Neutrophil (primary cell): ENCODE measurements at regions not wholly inside any gene's neighbourhood (a gene's known extent, or its start where the extent isn't known, plus 50 kb on each side); places are given as distances from the start of the nearest gene placed in this dataset.
"Not testable (repeated sequence)": the region's sequence is repeated elsewhere in the genome, so short reads cannot be mapped to it uniquely, and the experiment has no call there.

Source experiments
- H3K27ac ChIP-seq: fragments of 200-600 bp; sonication (generic); 2 replicates; pipeline ENCODE4 v1.5.1; 2016; ENCODE audit warnings: mild to moderate bottlenecking, moderate library complexity
- H3K27me3 ChIP-seq: fragments of 200-600 bp; sonication (generic); 2 replicates; pipeline ENCODE4 v1.6.0; 2016; ENCODE audit warnings: mild to moderate bottlenecking
- H3K36me3 ChIP-seq: fragments of 200-600 bp; sonication (generic); 2 replicates; pipeline ENCODE4 v1.5.1; 2017
- H3K4me1 ChIP-seq, 2 experiments: fragments of 200-600 bp in 1 of 2; sonication (generic) in 1 of 2; 1 replicate in 1 of 2; 2 replicates in 1 of 2; pipeline versions ENCODE4 v1.5.1 to v1.6.1; 2013 to 2016; ENCODE audit warnings: low read depth in 1 of 2, low read length in 1 of 2, mild to moderate bottlenecking in 1 of 2, moderate library complexity in 1 of 2; ENCODE audit not compliant: control insufficient read depth in 1 of 2, insufficient read depth in 1 of 2
- H3K4me3 ChIP-seq, 2 experiments: fragments of 200-600 bp in 1 of 2; sonication (generic) in 1 of 2; 1 replicate in 1 of 2; 2 replicates in 1 of 2; pipeline ENCODE4 v1.5.1; 2013 to 2016; ENCODE audit warnings: low read depth in 1 of 2, low read length in 1 of 2, mild to moderate bottlenecking in 1 of 2, moderate library complexity in 1 of 2
- H3K9me3 ChIP-seq: fragments of 200-600 bp; sonication (generic); 2 replicates; pipeline ENCODE4 v1.5.1; 2016
- TF ChIP-seq, protein P1 (sequence below): fragments of 200-600 bp; sonication (generic); IDR thresholded peaks from 2 replicates; pipeline ENCODE4 v1.5.1; 2016; ENCODE audit warnings: antibody characterized with exemption

DNA sequence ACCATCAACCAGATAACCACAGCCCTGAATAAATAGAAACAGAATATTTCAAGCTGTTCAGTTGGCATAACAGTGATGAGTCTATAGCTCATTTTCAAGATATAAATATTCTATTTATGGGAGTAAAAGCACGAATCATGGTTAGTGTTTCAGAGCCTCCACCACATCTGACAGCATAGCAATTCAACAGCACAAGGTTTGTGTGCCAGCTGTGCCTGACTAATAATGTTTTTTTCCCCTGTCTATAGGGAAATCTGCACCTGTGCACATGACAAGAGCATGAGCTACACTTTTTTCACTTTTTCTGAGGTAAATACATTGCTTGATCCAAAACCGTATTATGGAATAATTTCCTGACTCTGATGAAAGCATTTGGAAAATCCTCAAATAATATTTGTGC lies 251.3 kb downstream of the RPIA start:
- Histone ChIP-seq H3K9me3 (no peaks in the 10 kb centered on the region), H3K27me3 (no peaks in the 10 kb centered on the region), H3K27ac (no peak overlapping the region), H3K36me3 (no peaks in the 10 kb centered on the region), H3K4me3 (no peak overlapping the region), H3K4me1 (no peaks in the 10 kb centered on the region)
- TF ChIP-seq, protein P1, sequence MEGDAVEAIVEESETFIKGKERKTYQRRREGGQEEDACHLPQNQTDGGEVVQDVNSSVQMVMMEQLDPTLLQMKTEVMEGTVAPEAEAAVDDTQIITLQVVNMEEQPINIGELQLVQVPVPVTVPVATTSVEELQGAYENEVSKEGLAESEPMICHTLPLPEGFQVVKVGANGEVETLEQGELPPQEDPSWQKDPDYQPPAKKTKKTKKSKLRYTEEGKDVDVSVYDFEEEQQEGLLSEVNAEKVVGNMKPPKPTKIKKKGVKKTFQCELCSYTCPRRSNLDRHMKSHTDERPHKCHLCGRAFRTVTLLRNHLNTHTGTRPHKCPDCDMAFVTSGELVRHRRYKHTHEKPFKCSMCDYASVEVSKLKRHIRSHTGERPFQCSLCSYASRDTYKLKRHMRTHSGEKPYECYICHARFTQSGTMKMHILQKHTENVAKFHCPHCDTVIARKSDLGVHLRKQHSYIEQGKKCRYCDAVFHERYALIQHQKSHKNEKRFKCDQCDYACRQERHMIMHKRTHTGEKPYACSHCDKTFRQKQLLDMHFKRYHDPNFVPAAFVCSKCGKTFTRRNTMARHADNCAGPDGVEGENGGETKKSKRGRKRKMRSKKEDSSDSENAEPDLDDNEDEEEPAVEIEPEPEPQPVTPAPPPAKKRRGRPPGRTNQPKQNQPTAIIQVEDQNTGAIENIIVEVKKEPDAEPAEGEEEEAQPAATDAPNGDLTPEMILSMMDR: no peak

DNA sequence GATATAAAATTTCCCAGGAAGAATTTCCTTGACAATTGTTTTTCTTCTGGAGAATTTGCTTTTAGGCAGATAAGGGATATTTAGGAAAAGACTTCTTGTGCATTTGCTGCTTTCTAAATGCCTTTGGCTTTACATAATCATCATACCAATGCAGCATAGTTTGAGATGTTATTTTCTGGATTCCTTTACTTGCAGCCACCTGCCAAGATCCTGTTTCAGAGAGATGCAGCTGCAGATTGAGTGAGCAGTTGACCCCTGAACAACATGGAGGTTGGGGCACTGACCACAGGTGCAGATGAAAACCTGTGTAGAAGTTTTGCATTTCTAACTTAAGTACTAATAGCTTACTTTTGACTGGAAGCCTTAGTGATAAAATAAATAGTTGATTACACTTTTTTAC lies 257.9 kb downstream of the RPIA start:
- H3K27ac ChIP-seq: no peak overlapping the region
- H3K4me3 ChIP-seq: no peak overlapping the region
- no peaks in the 10 kb centered on the region for H3K9me3 ChIP-seq
- TF ChIP-seq, protein P1: no peak
- peaks cover 4% of the 10 kb centered on the region for H3K27me3 ChIP-seq
- no peaks in the 10 kb centered on the region for H3K4me1 ChIP-seq
- H3K36me3 ChIP-seq: no peaks in the 10 kb centered on the region

DNA sequence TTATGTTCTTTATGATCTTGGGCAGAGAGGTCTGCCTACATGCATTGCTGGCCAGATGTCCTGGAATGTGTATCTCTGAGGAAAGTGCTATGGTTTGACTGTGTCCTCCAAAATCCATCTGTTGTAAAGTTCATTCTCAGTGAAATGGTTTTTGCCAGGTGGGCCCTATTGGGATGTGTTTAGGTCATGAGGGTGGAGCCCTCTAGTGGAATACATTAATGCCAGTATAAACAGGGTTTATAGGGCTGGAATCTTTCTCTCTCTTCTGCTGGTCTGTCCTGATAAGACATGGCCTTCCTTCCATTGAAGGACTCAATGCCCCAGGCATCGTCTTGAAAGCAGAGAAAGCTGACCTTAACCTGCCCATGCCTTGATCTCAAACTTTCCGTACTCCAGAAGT lies 258.5 kb downstream of the RPIA start:
- TF ChIP-seq, protein P1: no peak
- Histone ChIP-seq H3K36me3 (no peaks in the 10 kb centered on the region), H3K27ac (no peak overlapping the region), H3K27me3 (peaks cover 4% of the 10 kb centered on the region), H3K4me1 (no peaks in the 10 kb centered on the region), H3K4me3 (no peak overlapping the region), H3K9me3 (no peaks in the 10 kb centered on the region)

DNA sequence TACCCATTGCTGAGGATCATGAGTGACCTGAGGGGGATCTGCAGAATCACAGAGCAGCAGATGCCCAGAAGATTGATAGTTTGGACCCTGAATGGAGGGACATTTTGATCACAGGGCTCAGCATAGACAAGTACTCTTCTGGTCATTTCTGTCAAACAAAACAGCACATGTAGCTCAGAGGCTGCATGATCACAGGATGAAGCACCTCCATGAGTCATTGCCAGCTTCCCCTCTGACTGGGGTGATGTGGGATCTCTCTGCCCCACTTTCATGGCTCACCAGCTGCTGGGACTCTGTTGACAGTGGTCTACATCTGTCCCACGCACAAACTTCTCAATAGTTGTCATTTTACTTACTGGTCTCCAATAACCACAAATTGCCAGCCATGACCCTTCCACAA lies 264.1 kb downstream of the RPIA start:
- TF ChIP-seq, protein P1: no peak
- H3K27ac ChIP-seq: no peak overlapping the region

DNA sequence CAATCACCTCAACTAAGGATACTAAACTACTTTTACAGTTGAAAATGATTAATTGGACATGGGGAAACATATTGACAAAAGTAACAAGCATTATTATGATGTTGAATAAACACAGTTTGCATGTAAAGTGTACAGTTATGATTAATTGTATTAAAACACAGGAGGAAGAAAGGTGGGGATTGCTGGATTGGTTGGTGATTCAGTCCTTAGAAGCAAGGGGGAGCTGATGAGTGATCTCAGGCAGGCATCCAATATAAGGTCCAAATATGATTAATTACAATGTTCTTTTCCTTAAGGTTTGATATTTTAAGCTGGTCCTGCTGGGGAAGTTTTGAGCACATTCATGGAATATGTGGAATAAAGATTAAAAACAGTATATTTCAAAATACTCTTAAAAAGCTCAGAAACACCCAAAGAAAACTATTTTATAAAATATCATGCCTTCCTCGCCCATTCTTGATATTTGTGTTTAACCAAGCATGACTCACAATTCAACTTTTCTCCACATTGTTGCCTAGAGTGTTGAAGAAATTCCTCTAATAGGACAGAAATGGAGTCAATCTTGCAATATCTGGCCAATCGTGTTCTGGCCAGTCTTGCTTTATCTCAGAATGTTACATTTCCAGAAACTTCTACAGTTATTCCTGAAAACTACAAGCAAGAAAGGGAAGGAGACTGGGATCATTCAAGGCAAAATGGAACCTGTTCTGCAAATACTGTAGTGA lies 268.2 kb downstream of the RPIA start:
- Histone ChIP-seq H3K36me3 (no peaks in the 10 kb centered on the region), H3K9me3 (no peaks in the 10 kb centered on the region), H3K4me3 (no peak overlapping the region), H3K27me3 (no peaks in the 10 kb centered on the region), H3K4me1 (no peaks in the 10 kb centered on the region), H3K27ac (no peak overlapping the region)
- TF ChIP-seq, protein P1: no peak

More for the DNA sequence above, 264.1 kb downstream of the RPIA start:
- H3K4me3 ChIP-seq: no peak overlapping the region
- H3K9me3 ChIP-seq: no peaks in the 10 kb centered on the region
- H3K36me3 ChIP-seq: no peaks in the 10 kb centered on the region
- H3K27me3 ChIP-seq: no peaks in the 10 kb centered on the region
- no peaks in the 10 kb centered on the region for H3K4me1 ChIP-seq

DNA sequence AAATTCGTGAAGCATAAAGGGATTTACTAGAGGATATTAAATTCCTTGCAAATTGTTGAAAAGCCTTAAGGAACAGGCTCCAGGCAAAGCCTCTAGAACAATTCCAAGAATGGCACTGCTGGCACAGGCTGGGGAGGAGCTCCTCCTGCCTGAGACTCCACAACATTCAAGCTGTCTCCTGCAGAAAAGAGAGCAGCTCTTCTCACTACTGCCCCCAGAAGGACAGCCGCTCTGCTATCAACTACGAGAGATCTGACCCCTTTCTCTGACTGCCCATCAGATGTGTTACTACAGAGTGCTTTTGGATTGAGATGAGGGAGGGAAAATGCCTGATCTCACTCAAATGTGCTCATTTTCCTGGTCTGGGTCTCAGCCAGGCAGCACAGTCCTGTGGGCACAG lies 269.9 kb downstream of the RPIA start:
- not testable (repeated sequence) for H3K27ac ChIP-seq, H3K27me3 ChIP-seq, H3K4me3 ChIP-seq, H3K4me1 ChIP-seq, H3K9me3 ChIP-seq, H3K36me3 ChIP-seq
